ENCODE measurements at regions not wholly inside any gene's neighbourhood (a gene's known extent, or its start where the extent isn't known, plus 50 kb on each side); places are given as distances from the start of the nearest gene placed in this dataset.

- Histone ChIP-seq H3K36me3 (no peaks in the 10 kb centered on the region), H3K9me3 (no peaks in the 10 kb centered on the region), H3K4me3 (no peak overlapping the region), H3K27ac (no peak overlapping the region), H3K4me1 (no peaks in the 10 kb centered on the region), H3K27me3 (no peaks in the 10 kb centered on the region)
- intact Hi-C loops (cut with DNase I; ENCODE audit: low total_unique reads): no loop called here
- no peak for TF ChIP-seq POLR2A (IDR thresholded peaks at IDR 0.05)
- no peak for TF ChIP-seq CTCF (IDR thresholded peaks at IDR 0.05)
- no peak for TF ChIP-seq POLR2AphosphoS5 (IDR thresholded peaks at IDR 0.05)
- DNase-seq (ENCODE audit: low spot score in 2 of 2): no peak
These were observed 200.9 kb upstream of the MIR17HG start for GRCh38 chr13:91146601-91147000.

- Histone ChIP-seq H3K4me1 (no peaks in the 10 kb centered on the region), H3K27ac (no peak overlapping the region), H3K27me3 (no peaks in the 10 kb centered on the region), H3K9me3 (no peaks in the 10 kb centered on the region), H3K4me3 (no peak overlapping the region), H3K36me3 (no peaks in the 10 kb centered on the region)
- TF ChIP-seq CTCF (IDR thresholded peaks at IDR 0.05): no peak
- no peak for TF ChIP-seq POLR2AphosphoS5 (IDR thresholded peaks at IDR 0.05)
- TF ChIP-seq POLR2A (IDR thresholded peaks at IDR 0.05): no peak
- DNase-seq (ENCODE audit: low spot score in 2 of 2): no peak
- intact Hi-C loops (cut with DNase I; ENCODE audit: low total_unique reads): no loop called here
These were observed 199.4 kb upstream of the MIR17HG start for GRCh38 chr13:91148098-91148497.

GRCh38 chr13:91151921-91152320 is 195.6 kb upstream of the MIR17HG start:
- Histone ChIP-seq H3K27me3 (no peaks in the 10 kb centered on the region), H3K36me3 (no peaks in the 10 kb centered on the region), H3K9me3 (no peaks in the 10 kb centered on the region), H3K4me1 (no peaks in the 10 kb centered on the region), H3K4me3 (no peak overlapping the region), H3K27ac (no peak overlapping the region)
- intact Hi-C loops (cut with DNase I; ENCODE audit: low total_unique reads): no loop called here
- no peak for DNase-seq (ENCODE audit: low spot score in 2 of 2)
- TF ChIP-seq POLR2A (IDR thresholded peaks at IDR 0.05) (no peak), POLR2AphosphoS5 (IDR thresholded peaks at IDR 0.05) (no peak), CTCF (IDR thresholded peaks at IDR 0.05) (no peak)

GRCh38 chr13:91153372-91153771 is 194.1 kb upstream of the MIR17HG start:
- no peak overlapping the region for H3K4me3 ChIP-seq

More at GRCh38 chr13:91153372-91153771, 194.1 kb upstream of the MIR17HG start:
- intact Hi-C loops (cut with DNase I; ENCODE audit: low total_unique reads): no loop called here
- H3K4me1 ChIP-seq: no peaks in the 10 kb centered on the region
- DNase-seq (ENCODE audit: low spot score in 2 of 2): no peak
- no peak overlapping the region for H3K27ac ChIP-seq
- H3K36me3 ChIP-seq: no peaks in the 10 kb centered on the region
- no peaks in the 10 kb centered on the region for H3K9me3 ChIP-seq
- no peaks in the 10 kb centered on the region for H3K27me3 ChIP-seq
- TF ChIP-seq POLR2AphosphoS5 (IDR thresholded peaks at IDR 0.05) (no peak), CTCF (IDR thresholded peaks at IDR 0.05) (no peak), POLR2A (IDR thresholded peaks at IDR 0.05) (no peak)
